ENCODE measurements at regions not wholly inside any gene's neighbourhood (a gene's known extent, or its start where the extent isn't known, plus 50 kb on each side); places are given as distances from the start of the nearest gene placed in this dataset.
"Not testable (repeated sequence)": the region's sequence is repeated elsewhere in the genome, so short reads cannot be mapped to it uniquely, and the experiment has no call there.

GRCh38 chr13:110044551-110045111 lies 258.2 kb upstream of the IRS2 start:
- Histone ChIP-seq H3K9me3 (ENCODE audit: low read depth) (no peaks in the 10 kb centered on the region), H3K27ac (peak overlapping the region; percentile 10; the same call in 1 of the 2 replicates), H3K4me1 (ENCODE audit: insufficient read depth) (peaks cover 21% of the 10 kb centered on the region), H4K20me1 (ENCODE audit: insufficient read depth) (no peaks in the 10 kb centered on the region), H3K4me3 (peak overlapping the region; percentile 52), H2AFZ (peak overlapping the region; percentile 61), H3K36me3 (ENCODE audit: low read depth) (no peaks in the 10 kb centered on the region), H3K9me2 (ENCODE audit: insufficient read depth) (no peaks in the 10 kb centered on the region), H3K9ac (peak overlapping the region; percentile 23; the same call in 1 of the 2 replicates), H3K79me2 (ENCODE audit: insufficient read depth) (no peaks in the 10 kb centered on the region), H3K4me2 (ENCODE audit: unreplicated experiment) (peak overlapping the region; percentile 68), H3K27me3 (replicated peaks; ENCODE audit: insufficient read depth) (no peaks in the 10 kb centered on the region), H3F3A (ENCODE audit: insufficient read depth) (peaks cover 15% of the 10 kb centered on the region)
- DNase-seq = peak; percentile 82
- in situ Hi-C loops (cut with MboI) = no loop called here
- TF ChIP-seq EZH2 (IDR thresholded peaks at IDR 0.05; ENCODE audit: insufficient read depth, poor library complexity, severe bottlenecking) = no peak
- no peak for TF ChIP-seq EZH2phosphoT487 (IDR thresholded peaks at IDR 0.05; ENCODE audit: insufficient read depth, low read depth)
- WGBS, 2 experiments (ENCODE audit: low coverage in 1 of 2, low lambda C conversion rate in 2 of 2, missing lambda C conversion rate in 2 of 2) = 9% methylated on average over 15 of the region's 15 CpGs

DNA sequence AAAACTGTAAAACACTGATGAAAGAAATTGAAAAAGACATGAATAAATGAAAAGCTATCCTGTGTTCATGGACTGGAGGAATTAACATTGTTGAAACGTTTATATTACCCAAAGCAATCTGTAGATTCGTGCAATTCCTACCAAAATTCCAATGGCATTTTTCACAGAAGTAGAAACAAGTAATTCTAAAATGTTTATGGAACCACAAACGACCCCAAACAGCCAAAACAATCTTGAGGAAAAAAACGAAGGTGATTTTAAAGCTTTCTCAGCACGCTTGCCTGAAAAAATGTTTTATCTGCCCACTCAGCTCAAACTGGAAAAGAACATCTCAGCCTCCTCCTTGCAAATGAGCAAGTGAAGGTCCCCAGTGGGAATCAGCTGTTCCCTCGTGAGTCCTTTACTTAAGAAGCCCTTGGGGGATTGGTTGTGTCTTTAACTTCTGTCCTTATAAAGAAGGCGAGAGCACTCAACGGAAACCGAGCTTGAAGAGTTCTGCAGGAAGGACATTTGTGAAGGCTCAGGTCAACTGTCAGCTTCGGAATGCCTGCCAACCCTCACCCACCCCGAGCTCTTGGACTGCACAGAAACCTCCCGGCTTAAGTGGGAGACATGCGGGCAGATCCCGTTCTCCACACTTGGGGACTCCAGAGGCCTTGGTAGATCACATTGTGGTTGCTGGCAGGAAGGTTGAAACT lies 256.0 kb upstream of the IRS2 start:
- DNase-seq = peak; percentile 43
- H3K4me2 ChIP-seq (ENCODE audit: unreplicated experiment) = no peak overlapping the region
- no peaks in the 10 kb centered on the region for H3K36me3 ChIP-seq (ENCODE audit: low read depth)
- no peak overlapping the region for H3K27ac ChIP-seq
- no peak overlapping the region for H3K4me3 ChIP-seq
- peaks cover 21% of the 10 kb centered on the region for H3K4me1 ChIP-seq (ENCODE audit: insufficient read depth)
- peaks cover 15% of the 10 kb centered on the region for H3F3A ChIP-seq (ENCODE audit: insufficient read depth)
- no peaks in the 10 kb centered on the region for H3K27me3 ChIP-seq (replicated peaks; ENCODE audit: insufficient read depth)
- H3K9me2 ChIP-seq (ENCODE audit: insufficient read depth) = no peaks in the 10 kb centered on the region
- in situ Hi-C loops (cut with MboI) = no loop called here
- no peak overlapping the region for H2AFZ ChIP-seq
- no peaks in the 10 kb centered on the region for H3K79me2 ChIP-seq (ENCODE audit: insufficient read depth)
- no peaks in the 10 kb centered on the region for H4K20me1 ChIP-seq (ENCODE audit: insufficient read depth)
- TF ChIP-seq EZH2phosphoT487 (IDR thresholded peaks at IDR 0.05; ENCODE audit: insufficient read depth, low read depth) (no peak), EZH2 (IDR thresholded peaks at IDR 0.05; ENCODE audit: insufficient read depth, poor library complexity, severe bottlenecking) (no peak)
- no peak overlapping the region for H3K9ac ChIP-seq
- 59 to 62% methylated on average over 14 of the region's 14 CpGs for WGBS, 2 experiments (ENCODE audit: low coverage in 1 of 2, low lambda C conversion rate in 2 of 2, missing lambda C conversion rate in 2 of 2)
- no peaks in the 10 kb centered on the region for H3K9me3 ChIP-seq (ENCODE audit: low read depth)

DNA sequence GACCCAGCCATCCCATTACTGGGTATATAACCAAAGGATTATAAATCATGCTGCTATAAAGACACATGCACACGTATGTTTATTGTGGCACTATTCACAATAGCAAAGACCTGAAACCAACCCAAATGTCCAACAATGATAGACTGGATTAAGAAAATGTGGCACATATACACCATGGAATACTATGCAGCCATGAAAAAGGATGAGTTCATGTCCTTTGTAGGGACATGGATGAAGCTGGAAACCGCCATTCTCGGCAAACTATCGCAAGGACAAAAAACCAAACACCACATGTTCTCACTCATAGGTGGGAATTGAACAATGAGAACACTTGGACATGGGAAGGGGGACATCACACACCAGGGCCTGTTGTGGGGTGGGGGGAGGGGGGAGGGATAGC lies 255.3 kb upstream of the IRS2 start:
- not testable (repeated sequence) for H3K27ac ChIP-seq

DNA sequence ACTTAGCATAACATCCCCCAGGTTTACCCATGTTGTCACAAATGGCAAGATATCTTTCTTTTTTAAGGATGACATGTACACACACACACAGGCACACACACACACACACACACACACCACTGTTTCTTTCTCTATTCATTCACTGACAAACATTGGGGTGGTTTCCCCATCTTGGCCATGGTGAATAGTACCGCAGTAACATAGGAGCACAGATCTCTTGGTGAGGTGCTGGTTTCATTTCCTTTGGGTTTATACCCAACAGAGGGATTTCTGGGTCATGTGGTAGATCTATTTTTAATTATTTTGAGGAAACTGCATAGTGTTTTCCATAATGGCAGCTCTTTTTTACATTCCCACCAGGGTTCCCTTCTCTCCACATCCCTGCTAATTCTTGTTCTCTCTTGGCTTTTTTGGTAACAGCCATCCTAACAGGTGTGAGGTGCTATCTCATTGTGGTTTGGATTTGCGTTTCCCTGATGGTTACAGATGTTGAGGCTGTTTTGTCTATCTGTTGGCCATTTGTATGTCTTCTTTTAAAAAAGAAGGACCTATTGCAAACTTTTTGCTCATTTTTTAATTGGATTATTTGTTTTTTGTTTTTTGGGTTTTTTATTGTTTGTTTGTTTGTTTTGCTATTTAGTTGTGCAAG lies 251.7 kb upstream of the IRS2 start:
- 74 to 81% methylated on average over 2 of the region's 2 CpGs for WGBS, 2 experiments (ENCODE audit: low coverage in 1 of 2, low lambda C conversion rate in 2 of 2, missing lambda C conversion rate in 2 of 2)
- Histone ChIP-seq H3F3A (ENCODE audit: insufficient read depth) (no peaks in the 10 kb centered on the region), H3K79me2 (ENCODE audit: insufficient read depth) (no peaks in the 10 kb centered on the region), H3K27me3 (replicated peaks; ENCODE audit: insufficient read depth) (no peaks in the 10 kb centered on the region), H3K4me3 (no peak overlapping the region), H4K20me1 (ENCODE audit: insufficient read depth) (no peaks in the 10 kb centered on the region), H3K9ac (no peak overlapping the region), H3K4me2 (ENCODE audit: unreplicated experiment) (no peak overlapping the region), H3K27ac (no peak overlapping the region), H3K4me1 (ENCODE audit: insufficient read depth) (0 out of 2 replicates have a peak, but pooled peaks cover 5% of the 10 kb centered on the region), H2AFZ (no peak overlapping the region), H3K9me3 (ENCODE audit: low read depth) (no peaks in the 10 kb centered on the region), H3K36me3 (ENCODE audit: low read depth) (no peaks in the 10 kb centered on the region), H3K9me2 (ENCODE audit: insufficient read depth) (no peaks in the 10 kb centered on the region)
- in situ Hi-C loops (cut with MboI) = no loop called here
- no peak for TF ChIP-seq EZH2 (IDR thresholded peaks at IDR 0.05; ENCODE audit: insufficient read depth, poor library complexity, severe bottlenecking)
- no peak for TF ChIP-seq EZH2phosphoT487 (IDR thresholded peaks at IDR 0.05; ENCODE audit: insufficient read depth, low read depth)
- no peak for DNase-seq

More for the DNA sequence above, 255.3 kb upstream of the IRS2 start:
- H3K27me3 ChIP-seq (replicated peaks; ENCODE audit: insufficient read depth); H3K9me3 ChIP-seq (ENCODE audit: low read depth); H3K36me3 ChIP-seq (ENCODE audit: low read depth); H3K4me3 ChIP-seq; H4K20me1 ChIP-seq (ENCODE audit: insufficient read depth); H3K9ac ChIP-seq; H3K9me2 ChIP-seq (ENCODE audit: insufficient read depth); H3K79me2 ChIP-seq (ENCODE audit: insufficient read depth); H3K4me2 ChIP-seq (ENCODE audit: unreplicated experiment); in situ Hi-C loops (cut with MboI); DNase-seq; H2AFZ ChIP-seq: not testable (repeated sequence)
- H3K4me1 ChIP-seq (ENCODE audit: insufficient read depth) = peaks cover 21% of the 10 kb centered on the region
- 65 to 75% methylated on average over 4 of the region's 4 CpGs for WGBS, 2 experiments (ENCODE audit: low coverage in 1 of 2, low lambda C conversion rate in 2 of 2, missing lambda C conversion rate in 2 of 2)
- H3F3A ChIP-seq (ENCODE audit: insufficient read depth) = peaks cover 15% of the 10 kb centered on the region

Data from GM23248 (cell line).